Fibroblast of pulmonary artery (primary cell): ENCODE measurements at regions not wholly inside any gene's neighbourhood (a gene's known extent, or its start where the extent isn't known, plus 50 kb on each side); places are given as distances from the start of the nearest gene placed in this dataset.

Experiments used
- DNase-seq: peaks from one replicate; pipeline ENCODE4 v3.0.0-alpha.2; 2010; ENCODE audit warnings: low read depth
- H3K4me3 ChIP-seq: replicated peaks from 2 replicates; pipeline ENCODE4 v1.5.1; 2011; ENCODE audit warnings: low read depth, mild to moderate bottlenecking, control low read depth, low read length, moderate library complexity
- TF ChIP-seq, protein P1 (sequence below): IDR thresholded peaks from 2 replicates; pipeline ENCODE4 v1.5.1; 2011; ENCODE audit warnings: mild to moderate bottlenecking, control low read depth, low read length, inconsistent platforms; ENCODE audit errors: missing control alignments

DNA sequence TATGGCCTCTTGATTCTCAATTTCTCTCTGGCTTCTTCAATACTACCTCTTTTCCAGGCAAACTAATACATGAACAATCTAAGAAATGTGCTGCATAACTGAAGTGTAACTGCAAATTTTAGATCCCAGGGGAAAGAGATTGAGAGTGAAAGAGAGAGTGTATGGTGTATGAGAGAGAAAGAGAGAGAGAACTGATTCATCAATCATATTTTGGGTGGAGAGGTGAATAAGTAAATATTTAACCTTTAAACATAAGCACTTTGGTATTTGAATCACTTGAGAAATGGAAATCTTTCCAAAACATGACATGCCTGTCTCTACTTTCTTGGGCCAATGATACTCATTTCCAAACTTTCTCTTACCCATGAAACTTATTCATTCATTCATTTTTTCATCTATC is 147.2 kb upstream of the DIPK2B start:
- TF ChIP-seq, protein P1, sequence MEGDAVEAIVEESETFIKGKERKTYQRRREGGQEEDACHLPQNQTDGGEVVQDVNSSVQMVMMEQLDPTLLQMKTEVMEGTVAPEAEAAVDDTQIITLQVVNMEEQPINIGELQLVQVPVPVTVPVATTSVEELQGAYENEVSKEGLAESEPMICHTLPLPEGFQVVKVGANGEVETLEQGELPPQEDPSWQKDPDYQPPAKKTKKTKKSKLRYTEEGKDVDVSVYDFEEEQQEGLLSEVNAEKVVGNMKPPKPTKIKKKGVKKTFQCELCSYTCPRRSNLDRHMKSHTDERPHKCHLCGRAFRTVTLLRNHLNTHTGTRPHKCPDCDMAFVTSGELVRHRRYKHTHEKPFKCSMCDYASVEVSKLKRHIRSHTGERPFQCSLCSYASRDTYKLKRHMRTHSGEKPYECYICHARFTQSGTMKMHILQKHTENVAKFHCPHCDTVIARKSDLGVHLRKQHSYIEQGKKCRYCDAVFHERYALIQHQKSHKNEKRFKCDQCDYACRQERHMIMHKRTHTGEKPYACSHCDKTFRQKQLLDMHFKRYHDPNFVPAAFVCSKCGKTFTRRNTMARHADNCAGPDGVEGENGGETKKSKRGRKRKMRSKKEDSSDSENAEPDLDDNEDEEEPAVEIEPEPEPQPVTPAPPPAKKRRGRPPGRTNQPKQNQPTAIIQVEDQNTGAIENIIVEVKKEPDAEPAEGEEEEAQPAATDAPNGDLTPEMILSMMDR: no peak
- no peak for DNase-seq
- no peak overlapping the region for H3K4me3 ChIP-seq

DNA sequence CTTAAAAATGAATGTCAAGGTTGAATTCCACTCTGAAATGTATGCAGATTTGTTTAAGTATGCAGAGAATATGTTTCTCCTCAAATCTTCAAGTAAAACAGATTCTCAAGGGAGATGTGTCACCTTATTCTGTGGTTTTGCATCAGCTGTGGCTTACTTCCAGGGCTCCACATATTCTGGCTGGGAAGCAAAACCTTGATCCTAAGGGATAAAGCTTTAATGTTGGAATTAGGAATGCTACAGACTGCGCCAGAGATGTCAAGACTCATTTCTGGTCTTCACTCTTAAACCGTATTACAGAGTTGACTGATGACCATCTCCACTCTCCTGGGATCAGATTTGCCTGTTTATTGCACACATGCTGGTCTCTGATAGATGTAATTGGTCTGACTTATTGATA is 143.9 kb upstream of the DIPK2B start:
- DNase-seq: peak; percentile 50
- TF ChIP-seq, protein P1: no peak

DNA sequence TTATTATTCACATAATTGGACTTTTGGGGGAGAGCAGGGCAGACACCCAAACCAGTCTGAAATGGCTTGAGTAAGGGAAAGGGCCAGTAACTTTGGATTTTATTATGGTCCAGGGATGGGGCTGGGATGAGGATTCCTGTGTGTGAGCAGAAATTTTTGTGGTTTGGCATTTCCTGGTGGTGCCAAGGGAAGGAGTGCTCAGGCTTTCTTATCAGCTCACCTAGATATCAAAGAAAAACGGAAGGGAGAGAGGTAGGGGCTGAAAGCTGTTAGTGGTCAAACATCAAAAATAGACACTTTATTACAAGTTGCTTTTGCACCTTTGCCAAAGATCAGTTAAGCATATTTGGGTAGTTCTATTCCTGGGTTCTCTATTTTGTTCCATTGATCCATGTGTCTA is 128.5 kb upstream of the DIPK2B start:
- no peak for DNase-seq
- no peak overlapping the region for H3K4me3 ChIP-seq
- TF ChIP-seq, protein P1: no peak

More for the DNA sequence above, 143.9 kb upstream of the DIPK2B start:
- H3K4me3 ChIP-seq: no peak overlapping the region

DNA sequence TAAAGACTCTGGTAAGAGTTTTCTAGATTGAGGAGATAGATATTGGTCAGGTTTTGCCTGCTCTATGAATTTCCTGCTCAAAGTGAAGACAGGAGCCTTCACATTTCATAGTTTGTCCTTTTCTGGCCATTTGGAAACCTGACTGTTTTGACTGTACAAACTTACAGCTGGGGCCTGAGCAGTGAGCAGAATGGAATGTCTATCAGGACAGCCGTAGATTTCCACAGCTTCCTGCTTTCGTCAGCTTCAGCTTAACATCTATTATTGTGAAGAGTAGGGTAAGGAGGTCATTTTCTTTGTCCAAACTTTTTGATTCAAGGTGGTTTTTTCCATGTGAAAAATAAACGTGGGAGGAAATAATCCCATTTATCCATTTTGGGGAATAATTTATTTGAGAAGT is 124.3 kb upstream of the DIPK2B start:
- peak; percentile 65 for DNase-seq
- H3K4me3 ChIP-seq: no peak overlapping the region
- TF ChIP-seq, protein P1: no peak

DNA sequence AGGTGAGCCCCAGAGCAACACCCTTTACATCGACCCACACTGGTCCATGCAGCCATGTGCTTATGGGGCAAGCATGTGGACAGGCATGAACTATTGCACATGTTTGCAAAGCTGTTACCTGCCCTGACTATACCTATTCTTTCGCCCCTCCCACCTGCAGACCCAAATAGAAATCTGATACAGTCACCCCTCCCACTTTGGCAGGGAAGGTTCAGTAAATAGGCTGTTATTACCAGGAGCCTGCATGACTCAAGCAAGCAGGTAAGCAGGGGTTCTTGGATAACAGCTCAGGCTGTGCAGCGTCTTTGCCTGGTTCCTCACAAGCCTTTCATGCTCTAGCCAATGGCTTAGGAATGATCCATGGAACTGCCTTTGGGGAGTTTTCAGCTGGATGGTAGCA is 122.7 kb upstream of the DIPK2B start:
- no peak for DNase-seq
- H3K4me3 ChIP-seq: no peak overlapping the region
- TF ChIP-seq, protein P1: no peak

DNA sequence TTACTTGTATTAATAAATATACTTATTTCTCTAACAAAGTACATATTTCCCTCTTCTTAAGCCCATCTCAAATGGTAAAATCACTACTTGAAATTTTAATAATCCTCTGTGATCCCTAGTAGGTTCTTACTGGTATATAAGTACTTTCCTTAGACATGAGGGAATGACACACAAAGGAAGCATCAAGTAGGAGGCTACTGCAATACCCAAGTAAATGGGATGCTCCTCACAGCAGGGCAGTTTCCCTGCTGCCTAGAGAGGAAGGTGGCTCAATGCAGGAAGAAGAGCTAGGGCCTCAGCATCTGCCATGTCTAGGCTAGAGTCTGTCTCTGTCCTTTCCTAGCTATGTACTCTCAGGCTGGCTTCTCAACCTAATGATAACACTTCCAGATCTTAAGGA is 122.1 kb upstream of the DIPK2B start:
- TF ChIP-seq, protein P1: no peak
- H3K4me3 ChIP-seq: no peak overlapping the region
- peak; percentile 13 for DNase-seq

DNA sequence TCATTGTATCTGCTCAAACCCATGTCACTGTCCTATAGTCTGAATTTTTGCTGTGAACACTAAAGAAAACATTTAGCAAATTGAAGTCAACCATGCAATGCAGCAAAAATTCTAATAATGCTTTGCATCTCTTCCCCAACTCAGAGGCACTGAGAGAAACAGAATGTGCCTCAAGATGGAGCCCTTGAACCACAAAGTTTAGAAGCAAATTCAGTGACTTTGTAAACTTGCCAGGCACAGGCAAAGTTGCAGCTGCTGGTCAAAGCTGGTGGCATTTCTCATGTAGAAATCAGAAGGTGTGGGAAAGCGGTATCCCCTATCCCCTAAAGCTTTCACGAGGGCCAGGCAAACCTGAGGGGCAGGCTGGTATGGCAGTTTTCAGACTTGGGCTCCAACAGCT is 121.7 kb upstream of the DIPK2B start:
- TF ChIP-seq, protein P1: peak; percentile 59
- DNase-seq: peak; percentile 83

More for the DNA sequence above, 121.7 kb upstream of the DIPK2B start:
- no peak overlapping the region for H3K4me3 ChIP-seq
